Esophagus muscularis mucosa (tissue), 4 donors: ENCODE measurements at regions not wholly inside any gene's neighbourhood (a gene's known extent, or its start where the extent isn't known, plus 50 kb on each side); places are given as distances from the start of the nearest gene placed in this dataset.

Source experiments
- EP300 ChIP-seq: sonication (generic); formaldehyde crosslinking; IDR thresholded peaks from one replicate; pipeline ENCODE4 v1.6.1; 2017; ENCODE audit warnings: antibody characterized with exemption
- POLR2AphosphoS5 ChIP-seq, 2 donors: sonication (generic); formaldehyde crosslinking; IDR thresholded peaks; one replicate each; pipeline ENCODE4 v1.6.1; 2017; ENCODE audit warnings: antibody characterized with exemption in 2 of 2
- TF ChIP-seq, protein P1 (sequence below), 3 experiments: fragments of 200-600 bp in 2 of 3; fragments of 450-650 bp in 1 of 3; sonication (generic) in 2 of 3; IDR thresholded peaks; one replicate each; pipeline ENCODE4 v1.5.1; 2017 to 2019; ENCODE audit warnings: antibody characterized with exemption in 3 of 3, mild to moderate bottlenecking in 2 of 3, moderate library complexity in 1 of 3

DNA sequence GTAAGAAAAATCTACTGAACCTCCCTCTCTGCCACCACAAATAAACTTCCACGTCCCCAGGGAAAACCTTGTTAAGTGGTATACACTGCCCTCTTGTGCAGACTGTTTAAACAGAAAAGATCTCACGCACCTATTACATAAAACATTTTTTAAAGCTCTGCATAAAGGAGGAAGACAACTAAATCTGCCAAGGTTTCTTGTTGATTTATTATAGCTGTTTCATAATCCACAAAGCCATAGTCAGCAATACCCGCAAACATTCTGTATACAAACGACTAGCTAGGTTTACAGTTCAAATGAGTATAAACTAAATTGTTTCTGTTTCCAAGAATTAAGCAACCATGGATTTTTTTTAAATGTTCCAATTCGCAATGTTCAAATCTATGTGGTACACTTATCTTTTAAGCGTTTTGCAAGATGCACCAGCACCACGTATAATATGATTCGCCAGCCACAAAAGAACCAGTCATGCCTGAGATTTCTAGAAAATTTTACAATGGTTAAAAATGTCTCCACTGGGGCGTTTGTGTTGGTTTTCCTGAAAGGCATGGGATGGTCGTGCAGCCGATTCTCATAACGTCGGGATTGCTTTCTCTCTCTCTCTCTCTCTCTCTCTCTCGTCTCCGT, 164.6 kb downstream of the PRKX start:
- no peak for TF ChIP-seq EP300
- TF ChIP-seq, protein P1, sequence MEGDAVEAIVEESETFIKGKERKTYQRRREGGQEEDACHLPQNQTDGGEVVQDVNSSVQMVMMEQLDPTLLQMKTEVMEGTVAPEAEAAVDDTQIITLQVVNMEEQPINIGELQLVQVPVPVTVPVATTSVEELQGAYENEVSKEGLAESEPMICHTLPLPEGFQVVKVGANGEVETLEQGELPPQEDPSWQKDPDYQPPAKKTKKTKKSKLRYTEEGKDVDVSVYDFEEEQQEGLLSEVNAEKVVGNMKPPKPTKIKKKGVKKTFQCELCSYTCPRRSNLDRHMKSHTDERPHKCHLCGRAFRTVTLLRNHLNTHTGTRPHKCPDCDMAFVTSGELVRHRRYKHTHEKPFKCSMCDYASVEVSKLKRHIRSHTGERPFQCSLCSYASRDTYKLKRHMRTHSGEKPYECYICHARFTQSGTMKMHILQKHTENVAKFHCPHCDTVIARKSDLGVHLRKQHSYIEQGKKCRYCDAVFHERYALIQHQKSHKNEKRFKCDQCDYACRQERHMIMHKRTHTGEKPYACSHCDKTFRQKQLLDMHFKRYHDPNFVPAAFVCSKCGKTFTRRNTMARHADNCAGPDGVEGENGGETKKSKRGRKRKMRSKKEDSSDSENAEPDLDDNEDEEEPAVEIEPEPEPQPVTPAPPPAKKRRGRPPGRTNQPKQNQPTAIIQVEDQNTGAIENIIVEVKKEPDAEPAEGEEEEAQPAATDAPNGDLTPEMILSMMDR (IDR thresholded peaks at IDR 0.05): peak in 2 of 3 experiments; percentile 11 to 17
- no peak for TF ChIP-seq POLR2AphosphoS5 (IDR thresholded peaks at IDR 0.05)
